ENCODE measurements at regions not wholly inside any gene's neighbourhood (a gene's known extent, or its start where the extent isn't known, plus 50 kb on each side); places are given as distances from the start of the nearest gene placed in this dataset.

DNA sequence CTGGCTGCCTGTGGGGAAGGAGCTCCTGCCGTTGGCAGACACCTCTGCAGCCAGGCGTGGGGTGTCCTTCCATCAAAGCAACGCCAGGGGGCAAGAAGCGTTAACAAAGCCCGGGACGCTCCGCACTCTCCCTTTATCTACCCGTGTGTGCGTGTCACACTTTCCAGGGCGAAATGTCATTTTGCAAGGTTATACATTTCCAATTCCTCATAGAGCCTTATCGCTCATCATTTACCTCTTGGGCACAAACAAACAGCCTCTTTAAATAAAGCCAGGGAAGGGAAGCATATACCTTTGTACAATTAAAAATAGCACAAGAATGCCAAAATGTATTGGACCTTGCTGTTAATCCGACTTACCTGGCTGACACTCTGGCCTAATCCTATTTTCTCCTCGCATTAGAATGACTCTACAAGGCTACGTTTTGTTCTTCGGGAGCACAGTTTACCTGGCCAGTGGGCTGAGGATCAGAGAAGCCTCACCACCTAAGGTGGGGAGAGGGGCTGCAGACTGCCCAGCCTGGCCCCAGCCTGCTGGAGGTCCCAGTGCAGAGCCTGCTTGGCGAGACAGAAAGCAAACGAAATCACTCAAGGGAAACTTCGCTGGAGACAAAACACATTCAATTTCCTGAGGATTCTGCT is 77.6 kb upstream of the EN2 start:
- Histone ChIP-seq H3K4me1 (ENCODE audit: insufficient read depth, low read length) (no peaks in the 10 kb centered on the region), H3K36me3 (ENCODE audit: insufficient read depth, low read length) (no peaks in the 10 kb centered on the region), H3K9me3 (ENCODE audit: insufficient read depth, low read depth, low read length) (no peaks in the 10 kb centered on the region), H3K27me3 (ENCODE audit: insufficient read depth, low read length) (peaks cover 79% of the 10 kb centered on the region), H3K4me2 (ENCODE audit: low read length) (no peak overlapping the region), H3K9ac (ENCODE audit: low read length) (no peak overlapping the region), H3K79me2 (ENCODE audit: insufficient read depth, low read length) (no peaks in the 10 kb centered on the region), H3K27ac (ENCODE audit: low read depth, low read length) (no peak overlapping the region), H3K4me3 (ENCODE audit: insufficient read depth, low read depth, low read length) (no peak overlapping the region), H4K20me1 (ENCODE audit: insufficient read depth, low read length) (peaks cover 16% of the 10 kb centered on the region), H2AFZ (ENCODE audit: low read depth, low read length) (no peak overlapping the region)
- Mint-ChIP-seq H3K36me3 (ENCODE audit: low read depth, unreplicated experiment) (no peaks in the 10 kb centered on the region), H3K4me3 (ENCODE audit: unreplicated experiment) (no peak overlapping the region), H3K27me3 (ENCODE audit: low read depth, unreplicated experiment) (peaks cover 92% of the 10 kb centered on the region), H3K27ac (ENCODE audit: unreplicated experiment) (peak overlapping the region; percentile 9), H3K9me3 (ENCODE audit: unreplicated experiment) (peaks cover 6% of the 10 kb centered on the region), H3K4me1 (ENCODE audit: low read depth, unreplicated experiment) (peaks cover 7% of the 10 kb centered on the region)
- DNase-seq (ENCODE audit: low read depth) (peak; percentile 43), FAIRE-seq (no peak)
- peak; percentile 6 for TF ChIP-seq EZH2 (IDR thresholded peaks at IDR 0.05; ENCODE audit: insufficient read depth, low read length)
- TF ChIP-seq CTCF (IDR thresholded peaks at IDR 0.05; ENCODE audit: insufficient read depth, low read depth, low read length) = peak; percentile 62

- Histone ChIP-seq H3K4me2 (ENCODE audit: low read length) (peak overlapping the region; percentile 76), H3K36me3 (ENCODE audit: insufficient read depth, low read length) (no peaks in the 10 kb centered on the region)
- H3K27me3 Mint-ChIP-seq (ENCODE audit: low read depth, unreplicated experiment) = peaks cover 92% of the 10 kb centered on the region
Observed at GRCh38 chr7:155380976-155381851, 76.7 kb upstream of the EN2 start.

More at GRCh38 chr7:155380976-155381851, 76.7 kb upstream of the EN2 start:
- H3K36me3 Mint-ChIP-seq (ENCODE audit: low read depth, unreplicated experiment) = no peaks in the 10 kb centered on the region
- Histone ChIP-seq H3K79me2 (ENCODE audit: insufficient read depth, low read length) (no peaks in the 10 kb centered on the region), H3K4me1 (ENCODE audit: insufficient read depth, low read length) (no peaks in the 10 kb centered on the region), H3K9ac (ENCODE audit: low read length) (no peak overlapping the region), H3K4me3 (ENCODE audit: insufficient read depth, low read depth, low read length) (no peak overlapping the region), H3K9me3 (ENCODE audit: insufficient read depth, low read depth, low read length) (no peaks in the 10 kb centered on the region), H2AFZ (ENCODE audit: low read depth, low read length) (no peak overlapping the region), H4K20me1 (ENCODE audit: insufficient read depth, low read length) (peaks cover 10% of the 10 kb centered on the region), H3K27ac (ENCODE audit: low read depth, low read length) (no peak overlapping the region), H3K27me3 (ENCODE audit: insufficient read depth, low read length) (peaks cover 71% of the 10 kb centered on the region)
- FAIRE-seq (no peak), DNase-seq (ENCODE audit: low read depth) (no peak)
- no peak overlapping the region for H3K4me3 Mint-ChIP-seq (ENCODE audit: unreplicated experiment)
- TF ChIP-seq CTCF (IDR thresholded peaks at IDR 0.05; ENCODE audit: insufficient read depth, low read depth, low read length) (no peak), EZH2 (IDR thresholded peaks at IDR 0.05; ENCODE audit: insufficient read depth, low read length) (no peak)
- H3K4me1 Mint-ChIP-seq (ENCODE audit: low read depth, unreplicated experiment) = peaks cover 7% of the 10 kb centered on the region
- H3K27ac Mint-ChIP-seq (ENCODE audit: unreplicated experiment) = no peak overlapping the region
- peaks cover 7% of the 10 kb centered on the region for H3K9me3 Mint-ChIP-seq (ENCODE audit: unreplicated experiment)
